ENCODE measurements at regions not wholly inside any gene's neighbourhood (a gene's known extent, or its start where the extent isn't known, plus 50 kb on each side); places are given as distances from the start of the nearest gene placed in this dataset.

GRCh38 chr17:65293584-65294180 lies 156.5 kb downstream of the RGS9 start:
- TF ChIP-seq ZNF316 (IDR thresholded peaks at IDR 0.05) (no peak), HMGXB4 (CRISPR knock-in tag; IDR thresholded peaks at IDR 0.05) (no peak), NR2C2 (CRISPR knock-in tag; IDR thresholded peaks at IDR 0.05) (no peak), NR2C2 (tag; IDR thresholded peaks at IDR 0.05) (no peak), FOXJ2 (tag; IDR thresholded peaks at IDR 0.05) (no peak), ZSCAN32 (CRISPR knock-in tag; IDR thresholded peaks at IDR 0.05) (no peak), GTF2A2 (tag; IDR thresholded peaks at IDR 0.05) (no peak), NONO (IDR thresholded peaks at IDR 0.05; ENCODE audit: low read depth in 2 of 2, low read length in 1 of 2) (no peak), HNRNPK (IDR thresholded peaks at IDR 0.05; ENCODE audit: low read depth, low read length, poor library complexity, severe bottlenecking) (no peak), ZFPM2 (CRISPR knock-in tag; IDR thresholded peaks at IDR 0.05) (no peak), CBX1 (IDR thresholded peaks at IDR 0.05; ENCODE audit: low read depth) (no peak), VEZF1 (CRISPR knock-in tag; IDR thresholded peaks at IDR 0.05) (no peak), MAZ (CRISPR knock-in tag; conservative IDR thresholded peaks at IDR 0.05 in 1 of 2, IDR thresholded peaks at IDR 0.05 in 1 of 2) (no peak), TAF1 (IDR thresholded peaks at IDR 0.05; ENCODE audit: control insufficient read depth, extremely low read depth, insufficient read depth, low read length, severe bottlenecking) (no peak), PTTG1 (tag; IDR thresholded peaks at IDR 0.05; ENCODE audit: low read depth) (no peak), ILF3 (IDR thresholded peaks at IDR 0.05; ENCODE audit: borderline replicate concordance) (no peak), HIVEP1 (CRISPR knock-in tag; IDR thresholded peaks at IDR 0.05) (no peak), MAX (CRISPR knock-in tag; IDR thresholded peaks at IDR 0.05) (no peak)
- CTCF ChIA-PET (ENCODE audit: low intra/inter-chr PET ratio): interaction anchor here (0.9 to 1.1 kb wide), 2 partner anchors 695 to 872 kb away, joined by 4 to 6 read pairs; no protein-coding TSS in a partner anchor
- H3K27me3 ChIP-seq (ENCODE audit: control insufficient read depth in 2 of 2, insufficient read depth in 2 of 2, low read length in 2 of 2): peaks cover 5 to 33% of the 10 kb centered on the region in 2 experiments; a peak in 2 of 5 replicates
- 0 out of 2 replicates have a peak, but pooled peaks cover 5% of the 10 kb centered on the region for H4K20me1 ChIP-seq (replicated peaks; ENCODE audit: control insufficient read depth, insufficient read depth, low read length)
- 14% methylated on average over 12 of the region's 12 CpGs for WGBS (ENCODE audit: insufficient coverage, low coverage, missing lambda C conversion rate)
- no peak for DNase-seq (ENCODE audit: extremely low read depth in 1 of 4, low spot score in 3 of 4)
- no peaks in the 10 kb centered on the region for H3K9me1 ChIP-seq (ENCODE audit: control insufficient read depth, insufficient read depth, low read length)
- no peak for ATAC-seq
- intact Hi-C loops (cut with micrococcal nuclease): loop anchor here (1.0 kb wide), 1 partner anchor 263 kb away; no protein-coding TSS in a partner anchor
- H2AFZ ChIP-seq (ENCODE audit: low read depth, low read length): no peak overlapping the region
- no peak overlapping the region for H3K27ac ChIP-seq (ENCODE audit: extremely low read depth, low read depth, low read length)
- H3K4me3 ChIP-seq: no peak overlapping the region
- H3K4me2 ChIP-seq (ENCODE audit: insufficient read depth, low read length): no peak overlapping the region
- H3K9me3 ChIP-seq (replicated peaks; ENCODE audit: control insufficient read depth, insufficient read depth, low read depth, low read length): no peaks in the 10 kb centered on the region
- in situ Hi-C loops (cut with MboI): no loop called here
- no peak for FAIRE-seq
- H3K36me3 ChIP-seq (ENCODE audit: control insufficient read depth, insufficient read depth, low read length): no peaks in the 10 kb centered on the region
- no peaks in the 10 kb centered on the region for H3K79me2 ChIP-seq (ENCODE audit: control insufficient read depth, insufficient read depth, low read length)
- no TSS peak for BruUV-seq (replicated peaks)
- no peaks in the 10 kb centered on the region; a peak in 1 of 5 replicates for H3K4me1 ChIP-seq (replicated peaks in 1 of 2; ENCODE audit: control insufficient read depth in 2 of 2, insufficient read depth in 2 of 2, low read length in 2 of 2)
- POLR2A ChIA-PET: interaction anchor here (0.6 kb wide), 1 partner anchor 92 kb away, joined by 4 read pairs; no protein-coding TSS in a partner anchor
- no peak overlapping the region for H3K9ac ChIP-seq (ENCODE audit: insufficient read depth in 1 of 2, low read depth in 2 of 2, low read length in 2 of 2)
